ENCODE measurements at regions not wholly inside any gene's neighbourhood (a gene's known extent, or its start where the extent isn't known, plus 50 kb on each side); places are given as distances from the start of the nearest gene placed in this dataset.

DNA sequence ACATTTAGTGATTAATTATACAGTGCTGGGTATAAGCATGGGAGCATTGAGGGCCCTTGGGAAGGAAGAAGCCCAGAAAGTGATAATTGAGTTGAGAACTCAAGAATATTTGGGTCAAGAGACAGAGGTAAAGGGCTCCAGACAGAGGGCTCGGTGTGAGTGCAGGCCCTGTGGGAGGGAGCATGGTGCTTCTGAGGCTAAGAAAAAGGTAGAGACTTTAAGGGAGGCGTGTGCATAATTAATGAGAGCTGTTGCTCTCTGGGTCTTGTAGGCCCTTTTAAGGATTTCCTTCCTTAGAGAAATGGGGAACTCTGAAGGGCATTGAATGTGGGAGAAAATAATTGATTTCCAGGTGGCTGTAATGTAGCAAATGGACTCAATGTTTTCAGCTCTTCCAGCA is 735.0 kb upstream of the POU3F3 start:
- H2AFZ ChIP-seq (ENCODE audit: low read length): no peak overlapping the region
- H3K27me3 ChIP-seq (ENCODE audit: control insufficient read depth in 1 of 2, insufficient read depth in 2 of 2, low read length in 2 of 2): no peaks in the 10 kb centered on the region
- ChIA-PET CTCF (ENCODE audit: low intra/inter-chr PET ratio, low total read pairs) (no interaction called here), POLR2A (no interaction called here)
- WGBS (ENCODE audit: low lambda C conversion rate): 0% methylated on average over 2 of the region's 2 CpGs
- no TSS peak for BruUV-seq (replicated peaks)
- no peaks in the 10 kb centered on the region for H3K79me2 ChIP-seq (ENCODE audit: insufficient read depth, low read length)
- in situ Hi-C loops (cut with HindIII; ENCODE audit: extremely low pct_ligation_motif_present, low pct_unique_long_range_greater_than_20kb): no loop called here
- no peaks in the 10 kb centered on the region for H4K20me1 ChIP-seq (ENCODE audit: insufficient read depth, low read length)
- TF ChIP-seq ZNF883 (CRISPR knock-in tag; IDR thresholded peaks at IDR 0.05; ENCODE audit: not compliant biosample characterization) (no peak), ZNF33B (CRISPR knock-in tag; IDR thresholded peaks at IDR 0.05) (no peak), ZNF850 (CRISPR knock-in tag; conservative IDR thresholded peaks at IDR 0.05) (no peak), KLF6 (CRISPR knock-in tag; IDR thresholded peaks at IDR 0.05) (no peak), RBAK (CRISPR knock-in tag; IDR thresholded peaks at IDR 0.05) (no peak)
- TF ChIP-seq, protein P1, sequence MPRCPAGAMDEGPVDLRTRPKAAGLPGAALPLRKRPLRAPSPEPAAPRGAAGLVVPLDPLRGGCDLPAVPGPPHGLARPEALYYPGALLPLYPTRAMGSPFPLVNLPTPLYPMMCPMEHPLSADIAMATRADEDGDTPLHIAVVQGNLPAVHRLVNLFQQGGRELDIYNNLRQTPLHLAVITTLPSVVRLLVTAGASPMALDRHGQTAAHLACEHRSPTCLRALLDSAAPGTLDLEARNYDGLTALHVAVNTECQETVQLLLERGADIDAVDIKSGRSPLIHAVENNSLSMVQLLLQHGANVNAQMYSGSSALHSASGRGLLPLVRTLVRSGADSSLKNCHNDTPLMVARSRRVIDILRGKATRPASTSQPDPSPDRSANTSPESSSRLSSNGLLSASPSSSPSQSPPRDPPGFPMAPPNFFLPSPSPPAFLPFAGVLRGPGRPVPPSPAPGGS (CRISPR knock-in tag; IDR thresholded peaks at IDR 0.05): no peak
- TF ChIP-seq, protein P2, sequence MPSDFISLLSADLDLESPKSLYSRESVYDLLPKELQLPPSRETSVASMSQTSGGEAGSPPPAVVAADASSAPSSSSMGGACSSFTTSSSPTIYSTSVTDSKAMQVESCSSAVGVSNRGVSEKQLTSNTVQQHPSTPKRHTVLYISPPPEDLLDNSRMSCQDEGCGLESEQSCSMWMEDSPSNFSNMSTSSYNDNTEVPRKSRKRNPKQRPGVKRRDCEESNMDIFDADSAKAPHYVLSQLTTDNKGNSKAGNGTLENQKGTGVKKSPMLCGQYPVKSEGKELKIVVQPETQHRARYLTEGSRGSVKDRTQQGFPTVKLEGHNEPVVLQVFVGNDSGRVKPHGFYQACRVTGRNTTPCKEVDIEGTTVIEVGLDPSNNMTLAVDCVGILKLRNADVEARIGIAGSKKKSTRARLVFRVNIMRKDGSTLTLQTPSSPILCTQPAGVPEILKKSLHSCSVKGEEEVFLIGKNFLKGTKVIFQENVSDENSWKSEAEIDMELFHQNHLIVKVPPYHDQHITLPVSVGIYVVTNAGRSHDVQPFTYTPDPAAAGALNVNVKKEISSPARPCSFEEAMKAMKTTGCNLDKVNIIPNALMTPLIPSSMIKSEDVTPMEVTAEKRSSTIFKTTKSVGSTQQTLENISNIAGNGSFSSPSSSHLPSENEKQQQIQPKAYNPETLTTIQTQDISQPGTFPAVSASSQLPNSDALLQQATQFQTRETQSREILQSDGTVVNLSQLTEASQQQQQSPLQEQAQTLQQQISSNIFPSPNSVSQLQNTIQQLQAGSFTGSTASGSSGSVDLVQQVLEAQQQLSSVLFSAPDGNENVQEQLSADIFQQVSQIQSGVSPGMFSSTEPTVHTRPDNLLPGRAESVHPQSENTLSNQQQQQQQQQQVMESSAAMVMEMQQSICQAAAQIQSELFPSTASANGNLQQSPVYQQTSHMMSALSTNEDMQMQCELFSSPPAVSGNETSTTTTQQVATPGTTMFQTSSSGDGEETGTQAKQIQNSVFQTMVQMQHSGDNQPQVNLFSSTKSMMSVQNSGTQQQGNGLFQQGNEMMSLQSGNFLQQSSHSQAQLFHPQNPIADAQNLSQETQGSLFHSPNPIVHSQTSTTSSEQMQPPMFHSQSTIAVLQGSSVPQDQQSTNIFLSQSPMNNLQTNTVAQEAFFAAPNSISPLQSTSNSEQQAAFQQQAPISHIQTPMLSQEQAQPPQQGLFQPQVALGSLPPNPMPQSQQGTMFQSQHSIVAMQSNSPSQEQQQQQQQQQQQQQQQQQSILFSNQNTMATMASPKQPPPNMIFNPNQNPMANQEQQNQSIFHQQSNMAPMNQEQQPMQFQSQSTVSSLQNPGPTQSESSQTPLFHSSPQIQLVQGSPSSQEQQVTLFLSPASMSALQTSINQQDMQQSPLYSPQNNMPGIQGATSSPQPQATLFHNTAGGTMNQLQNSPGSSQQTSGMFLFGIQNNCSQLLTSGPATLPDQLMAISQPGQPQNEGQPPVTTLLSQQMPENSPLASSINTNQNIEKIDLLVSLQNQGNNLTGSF (CRISPR knock-in tag; IDR thresholded peaks at IDR 0.05): no peak
- TF ChIP-seq, protein P3, sequence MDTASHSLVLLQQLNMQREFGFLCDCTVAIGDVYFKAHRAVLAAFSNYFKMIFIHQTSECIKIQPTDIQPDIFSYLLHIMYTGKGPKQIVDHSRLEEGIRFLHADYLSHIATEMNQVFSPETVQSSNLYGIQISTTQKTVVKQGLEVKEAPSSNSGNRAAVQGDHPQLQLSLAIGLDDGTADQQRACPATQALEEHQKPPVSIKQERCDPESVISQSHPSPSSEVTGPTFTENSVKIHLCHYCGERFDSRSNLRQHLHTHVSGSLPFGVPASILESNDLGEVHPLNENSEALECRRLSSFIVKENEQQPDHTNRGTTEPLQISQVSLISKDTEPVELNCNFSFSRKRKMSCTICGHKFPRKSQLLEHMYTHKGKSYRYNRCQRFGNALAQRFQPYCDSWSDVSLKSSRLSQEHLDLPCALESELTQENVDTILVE (CRISPR knock-in tag; IDR thresholded peaks at IDR 0.05): no peak
- FAIRE-seq (no peak), ATAC-seq (no peak), DNase-seq (ENCODE audit: low spot score) (no peak)
- no peaks in the 10 kb centered on the region for H3K36me3 ChIP-seq (replicated peaks in 1 of 2; ENCODE audit: control insufficient read depth in 1 of 2, insufficient read depth in 2 of 2, low read length in 2 of 2)
- no peak overlapping the region for H3K27ac ChIP-seq (ENCODE audit: extremely low read length, insufficient read depth, low read length)
- no peak overlapping the region for H3K4me2 ChIP-seq (ENCODE audit: low read depth, low read length)
- intact Hi-C loops (cut with micrococcal nuclease; ENCODE audit: unreplicated experiment): no loop called here
- no peaks in the 10 kb centered on the region for H3K9me3 ChIP-seq (ENCODE audit: low read length)
- H3K4me1 ChIP-seq (ENCODE audit: insufficient read depth, low read length): no peaks in the 10 kb centered on the region
- H3K4me3 ChIP-seq (replicated peaks in 1 of 3; ENCODE audit: insufficient read depth in 1 of 3, low read depth in 2 of 3, low read length in 3 of 3): no peak overlapping the region
- H3K9ac ChIP-seq (ENCODE audit: insufficient read depth, low read depth, low read length): no peak overlapping the region

Data from HepG2 (cell line).